HG03108 (cell line): ENCODE measurements at regions not wholly inside any gene's neighbourhood (a gene's known extent, or its start where the extent isn't known, plus 50 kb on each side); places are given as distances from the start of the nearest gene placed in this dataset.

Experiments
- ATAC-seq: cut with Tn5 transposase; IDR thresholded peaks from one replicate; pipeline ENCODE4 v1.9.1; 2021; ENCODE audit warnings: moderate library complexity; ENCODE audit not compliant: unreplicated experiment

- ATAC-seq: no peak
Observed at GRCh38 chr3:194987571-194988494, 283.1 kb downstream of the XXYLT1 start.

GRCh38 chr3:194988495-194989165 is 282.3 kb downstream of the XXYLT1 start:
- ATAC-seq: no peak

DNA sequence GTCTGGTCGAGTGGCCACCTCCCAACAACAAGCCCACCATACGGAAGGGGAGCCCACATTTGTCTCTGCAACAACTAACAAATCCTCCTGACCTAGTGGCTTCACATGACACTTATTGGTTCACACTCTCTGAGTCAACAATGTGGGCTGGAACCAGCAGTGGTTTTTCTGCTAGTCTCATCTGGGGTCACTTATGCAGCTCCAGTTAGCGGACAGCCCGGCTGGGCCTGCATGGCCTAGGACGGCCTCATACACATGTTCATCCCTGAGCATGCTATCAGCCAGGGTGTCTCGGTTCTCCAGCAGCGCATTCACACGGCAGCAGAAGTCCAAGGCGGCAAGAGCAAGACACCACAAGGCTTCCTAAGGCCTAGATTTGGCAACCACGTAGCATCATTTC is 281.7 kb downstream of the XXYLT1 start:
- ATAC-seq: no peak

DNA sequence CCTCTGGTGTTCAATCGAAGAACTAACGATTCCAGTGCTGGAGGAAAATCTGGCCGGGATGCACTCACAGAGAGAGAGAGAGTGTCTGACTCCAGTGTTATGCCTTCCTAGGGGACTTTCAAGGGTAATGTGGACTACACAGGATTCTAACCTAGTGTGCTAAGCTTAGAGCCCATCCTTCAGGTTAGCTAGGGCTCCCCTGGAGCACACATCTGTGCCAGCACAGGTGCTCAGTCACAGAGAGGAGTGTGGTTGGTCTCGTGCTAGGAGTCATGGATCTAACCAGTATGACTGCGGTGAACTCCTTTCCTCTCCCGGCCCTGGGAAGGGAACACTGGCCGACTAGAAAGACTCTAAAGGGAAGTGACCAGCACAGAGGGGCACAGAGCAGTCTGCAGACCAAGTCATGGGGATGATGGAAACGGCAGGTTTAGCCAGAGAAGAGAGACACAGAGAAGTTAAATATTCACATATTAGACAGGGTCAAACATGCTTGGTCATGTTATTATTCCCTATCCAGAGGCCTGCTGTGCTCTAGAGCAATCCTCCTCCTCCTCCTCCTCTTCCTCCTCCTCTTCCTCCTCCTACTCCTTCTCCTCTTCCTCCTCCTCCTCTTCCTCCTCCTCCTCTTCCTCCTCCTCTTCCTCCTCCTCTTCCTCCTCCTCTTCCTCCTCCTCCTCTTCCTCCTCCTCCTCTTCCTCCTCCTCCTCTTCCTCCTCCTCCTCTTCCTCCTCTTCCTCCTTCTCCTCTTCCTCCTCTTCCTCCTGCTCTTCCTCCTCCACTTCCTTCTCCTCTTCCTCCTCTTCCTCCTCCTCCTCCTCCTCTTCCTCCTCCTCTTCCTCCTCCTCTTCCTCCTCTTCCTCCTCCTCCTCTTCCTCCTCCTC is 280.3 kb downstream of the XXYLT1 start:
- no peak for ATAC-seq

- ATAC-seq: no peak
Observed at GRCh38 chr3:194991338-194991654, 279.7 kb downstream of the XXYLT1 start.

DNA sequence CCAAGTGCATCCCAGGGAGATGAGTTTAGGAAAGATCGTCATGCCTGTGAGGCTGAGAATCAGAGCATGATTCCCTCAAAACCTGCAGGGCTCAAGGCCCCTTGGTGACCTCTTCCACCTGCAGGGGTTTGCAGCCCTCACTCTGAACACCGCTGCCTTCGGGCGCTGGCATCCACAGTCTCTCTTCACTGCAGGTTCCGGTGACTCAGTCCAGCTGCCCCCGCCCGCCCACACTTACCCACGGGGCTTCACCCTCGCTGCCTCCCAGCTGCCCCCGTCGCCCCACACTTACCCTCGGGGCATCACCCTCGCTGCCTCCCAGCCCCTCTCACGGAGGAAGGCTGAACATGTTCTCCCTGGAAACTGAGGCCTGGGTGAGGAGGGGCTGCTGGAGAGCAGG is 277.1 kb downstream of the XXYLT1 start:
- ATAC-seq: no peak

DNA sequence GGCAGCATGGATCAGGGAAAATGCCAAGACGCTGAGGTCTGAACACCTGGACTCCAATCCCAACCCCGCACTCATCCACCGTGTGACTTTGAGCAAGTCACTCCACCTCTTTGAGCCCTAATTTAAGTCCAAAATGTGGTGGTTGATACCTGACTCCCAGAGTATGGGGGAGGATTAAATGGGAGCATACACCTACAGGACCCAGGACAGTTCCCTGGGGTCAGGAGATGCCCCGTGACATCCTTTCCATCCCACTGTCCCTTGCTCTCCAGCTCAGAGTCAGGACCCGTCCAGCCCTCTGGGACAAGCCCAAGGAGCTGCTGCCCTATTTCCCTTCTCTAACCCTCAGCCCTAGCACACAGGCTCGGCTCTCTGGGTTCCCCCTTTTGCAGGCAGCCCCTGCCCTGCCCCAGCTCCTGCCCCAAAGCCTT is 276.4 kb downstream of the XXYLT1 start:
- no peak for ATAC-seq

DNA sequence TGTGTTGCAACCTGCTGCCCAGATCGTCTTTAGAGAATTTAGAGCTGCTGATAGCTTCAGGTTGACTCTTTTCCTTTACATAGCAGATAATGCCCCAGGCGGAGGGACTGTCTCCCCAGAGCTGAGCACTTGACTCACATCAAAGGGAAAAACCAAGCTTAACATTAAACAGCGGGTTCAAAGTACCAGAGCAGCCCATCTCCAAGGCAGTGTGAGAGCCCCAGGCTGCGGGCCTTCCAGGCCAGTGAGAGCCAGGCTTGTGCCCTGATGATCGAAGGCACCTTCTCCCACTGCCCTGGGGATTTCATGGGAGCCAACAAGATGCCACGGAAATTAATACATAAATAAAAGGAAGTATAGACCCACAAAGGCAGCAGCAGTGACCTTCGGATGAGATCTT is 275.6 kb downstream of the XXYLT1 start:
- ATAC-seq: no peak

GRCh38 chr3:194995922-194996321 is 275.0 kb downstream of the XXYLT1 start:
- ATAC-seq: no peak

DNA sequence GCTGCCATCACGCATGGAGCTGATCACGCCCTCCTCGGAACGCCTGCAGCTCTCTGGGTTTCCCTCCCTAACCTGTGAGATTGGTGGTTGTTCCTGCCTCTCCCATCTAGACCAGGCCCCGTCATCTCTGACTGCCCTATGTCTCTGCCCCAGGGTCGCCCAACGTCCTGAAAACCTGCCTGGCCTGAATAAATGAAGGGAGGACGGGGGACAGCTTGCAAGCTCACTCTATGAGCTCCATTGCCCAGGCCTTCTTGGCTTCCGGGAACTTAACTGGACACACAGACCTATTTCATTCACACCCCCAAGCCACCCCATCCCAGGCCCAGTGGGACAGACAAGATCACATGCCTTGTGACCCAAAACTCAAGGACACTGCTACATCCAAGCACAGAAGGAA is 274.2 kb downstream of the XXYLT1 start:
- no peak for ATAC-seq

GRCh38 chr3:194998417-194998816 is 272.5 kb downstream of the XXYLT1 start:
- ATAC-seq: no peak

- no peak for ATAC-seq
Observed at GRCh38 chr3:194998948-194999347, 272.0 kb downstream of the XXYLT1 start.

- ATAC-seq: no peak
Observed at GRCh38 chr3:194999491-194999890, 271.5 kb downstream of the XXYLT1 start.

DNA sequence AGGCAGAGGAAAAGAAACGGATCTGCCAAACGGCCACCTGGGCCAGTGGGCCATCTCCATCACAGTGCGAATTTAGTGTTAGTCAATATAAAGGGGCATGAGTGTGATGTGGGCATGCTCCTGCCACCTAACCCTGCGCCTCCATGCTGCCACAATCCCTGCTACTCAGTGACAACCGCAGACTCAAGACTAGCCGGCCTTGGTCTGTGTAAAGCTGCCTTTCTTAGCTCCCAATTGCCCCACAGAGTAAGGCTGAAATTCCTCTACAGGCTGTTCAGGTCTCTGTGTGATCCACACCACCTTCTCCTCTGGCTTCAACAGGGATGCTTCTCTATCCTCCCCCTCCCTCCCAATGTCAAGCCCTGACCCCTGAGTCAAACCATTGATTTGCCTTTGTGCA is 269.7 kb downstream of the XXYLT1 start:
- ATAC-seq: no peak

DNA sequence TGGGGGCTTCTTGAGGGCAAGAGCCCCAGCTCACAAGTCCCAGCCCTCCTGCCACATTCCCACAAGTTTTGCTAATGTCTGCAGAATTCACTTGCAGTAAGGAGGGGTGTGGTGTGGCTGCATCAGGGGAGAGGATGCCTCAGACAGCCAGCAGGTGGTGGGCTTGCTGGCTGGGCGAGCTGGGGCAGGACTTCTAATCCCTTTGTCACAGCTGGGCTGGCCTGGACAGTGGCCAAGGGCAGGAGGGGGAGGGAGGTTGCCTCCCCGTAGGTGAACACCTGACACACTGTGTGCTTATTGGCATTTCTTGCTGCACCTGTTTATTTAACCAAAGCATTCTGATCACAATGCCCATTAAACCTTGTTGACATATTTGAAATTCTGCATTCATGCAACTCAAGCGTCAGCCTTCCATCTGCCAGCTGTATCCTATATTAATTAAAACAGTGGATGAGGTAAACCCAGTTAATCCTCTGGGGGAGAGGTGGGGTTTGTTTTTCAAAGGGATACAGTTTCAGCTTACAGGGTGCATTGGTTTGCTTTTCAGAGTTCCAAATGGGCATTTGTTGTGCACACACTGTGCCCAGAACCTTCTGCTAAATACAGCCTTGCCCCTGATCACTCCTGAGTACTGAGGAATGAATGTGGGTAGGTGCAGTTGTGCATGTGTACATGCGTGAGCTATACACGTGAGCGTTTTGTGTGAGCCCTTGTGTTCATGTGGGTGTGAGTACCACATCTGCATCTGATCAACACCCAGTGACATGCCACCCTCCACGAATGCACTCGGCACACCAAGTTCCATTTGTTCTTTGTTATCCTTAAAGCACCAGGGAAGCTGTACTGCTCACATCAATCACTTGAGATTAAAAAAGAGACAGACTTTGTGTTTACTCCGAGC is 268.7 kb downstream of the XXYLT1 start:
- no peak for ATAC-seq

GRCh38 chr3:195003006-195003892 is 267.7 kb downstream of the XXYLT1 start:
- no peak for ATAC-seq

DNA sequence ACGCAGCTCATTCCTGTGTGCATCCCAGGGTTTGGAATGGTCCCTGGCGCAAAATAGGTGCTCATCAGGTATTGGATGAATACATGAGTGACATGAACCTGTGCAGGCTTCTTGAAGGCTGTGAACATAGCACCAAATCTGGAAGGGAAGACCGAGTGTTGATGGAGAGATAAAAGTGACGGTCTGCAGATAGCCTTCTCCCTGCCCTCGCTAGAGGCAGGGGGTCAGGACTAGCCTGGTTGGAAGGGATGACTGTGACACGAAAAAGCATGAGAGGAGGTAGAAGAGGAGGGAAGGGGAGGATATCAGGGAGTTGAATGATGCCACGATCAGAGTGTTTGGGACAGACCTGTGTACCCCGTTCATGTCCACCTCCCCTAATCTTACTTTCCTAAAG is 267.1 kb downstream of the XXYLT1 start:
- ATAC-seq: no peak

DNA sequence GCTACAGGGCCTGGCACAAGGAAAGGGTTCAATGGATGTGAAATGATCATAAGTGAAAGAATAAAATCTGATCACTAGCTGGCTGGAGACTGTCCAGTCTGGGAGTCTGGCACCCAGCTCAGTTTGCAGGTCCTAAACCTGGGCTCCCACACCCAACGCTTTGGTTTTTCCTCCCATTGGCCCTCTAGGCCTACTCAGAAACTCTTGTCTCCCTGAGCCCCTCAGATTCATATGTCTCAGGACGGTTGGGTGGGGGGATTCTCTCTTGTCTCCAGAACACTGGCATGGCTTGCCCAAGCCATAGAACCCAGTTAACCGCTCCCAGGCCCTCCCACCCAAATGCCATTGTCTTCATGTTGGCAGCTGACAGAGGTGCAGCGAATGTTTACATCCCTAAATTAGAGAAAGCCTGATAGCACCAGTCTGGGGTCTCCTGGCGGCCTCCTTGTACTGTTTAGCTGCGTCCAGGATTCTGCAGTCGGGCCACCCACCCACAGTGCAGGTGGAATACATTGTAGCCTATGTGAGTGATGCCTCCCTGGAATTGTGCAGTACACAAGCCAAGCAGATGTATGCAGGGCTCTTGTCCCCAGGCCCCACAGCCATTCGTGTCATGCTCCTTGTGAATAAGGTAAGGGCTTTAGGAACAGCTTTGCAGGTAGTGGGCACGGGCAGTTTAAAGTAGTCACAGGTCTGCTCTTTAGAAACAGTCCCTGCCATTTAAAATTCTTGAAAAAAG is 266.3 kb downstream of the XXYLT1 start:
- no peak for ATAC-seq

GRCh38 chr3:195005251-195005620 is 265.7 kb downstream of the XXYLT1 start:
- no peak for ATAC-seq
